Caco-2 (cell line): ENCODE measurements at regions not wholly inside any gene's neighbourhood (a gene's known extent, or its start where the extent isn't known, plus 50 kb on each side); places are given as distances from the start of the nearest gene placed in this dataset.
A peak's percentile ranks its signal among the peaks of the same experiment; 100 is the strongest.

Experiments used
- BruUV-seq: library from RNA; stranded (reverse); fragments of 400-500 nt; replicated peaks from 2 replicates; lab custom pipeline; 2021; lab: Mats Ljungman, UMichigan
- CTCF ChIA-PET: fragments of 300-600 bp; sonication (Branson Sonifier 250); formaldehyde crosslinking; loops from one replicate; lab custom pipeline; 2022; ENCODE audit warnings: antibody characterized with exemption; lab: Charles Lee
- POLR2A ChIA-PET: fragments of 300-600 bp; sonication (Branson Sonifier 250); formaldehyde crosslinking; loops from one replicate; lab custom pipeline; 2022; ENCODE audit warnings: antibody characterized with exemption; lab: Charles Lee
- DNase-seq, 2 experiments: peaks; one replicate each; pipeline versions ENCODE4 v3.0.0 to v3.0.0-alpha.2; 2020 to 2022
- H3K27me3 ChIP-seq: replicated peaks from 2 replicates; pipeline ENCODE4 v1.6.0; 2011; ENCODE audit warnings: low read length; ENCODE audit not compliant: control insufficient read depth, insufficient read depth
- H3K36me3 ChIP-seq: 2 replicates; pipeline ENCODE4 v1.5.1; 2011; ENCODE audit warnings: low read length; ENCODE audit not compliant: control insufficient read depth, insufficient read depth
- H3K4me1 ChIP-seq: fragments of 250-450 bp; sonication (Bioruptor Pico); 2 replicates; pipeline ENCODE4 v1.5.1; 2020; ENCODE audit warnings: mild to moderate bottlenecking
- H3K4me3 ChIP-seq: 2 replicates; pipeline ENCODE4 v1.5.1; 2011; ENCODE audit warnings: low read depth, mild to moderate bottlenecking, control low read depth, low read length
- H3K9me3 ChIP-seq: fragments of 250-450 bp; sonication (Bioruptor Pico); 2 replicates; pipeline ENCODE4 v1.5.1; 2020; ENCODE audit warnings: mild to moderate bottlenecking, moderate library complexity
- H3K27ac Mint-ChIP-seq: one replicate; pipeline ENCODE4 v1.8.0; 2022; ENCODE audit warnings: mixed read lengths; ENCODE audit not compliant: unreplicated experiment
- H3K27me3 Mint-ChIP-seq: one replicate; pipeline ENCODE4 v1.8.0; 2022; ENCODE audit warnings: mixed read lengths; ENCODE audit not compliant: insufficient read depth, unreplicated experiment
- H3K36me3 Mint-ChIP-seq: one replicate; pipeline ENCODE4 v1.8.0; 2022; ENCODE audit warnings: mild to moderate bottlenecking, mixed read lengths; ENCODE audit not compliant: insufficient read depth, unreplicated experiment
- H3K4me1 Mint-ChIP-seq: one replicate; pipeline ENCODE4 v1.8.0; 2022; ENCODE audit warnings: low read depth, mixed read lengths; ENCODE audit not compliant: unreplicated experiment
- H3K4me3 Mint-ChIP-seq: one replicate; pipeline ENCODE4 v1.8.0; 2022; ENCODE audit warnings: mild to moderate bottlenecking, moderate library complexity, mixed read lengths; ENCODE audit not compliant: unreplicated experiment
- H3K9me3 Mint-ChIP-seq: one replicate; pipeline ENCODE4 v1.8.0; 2022; ENCODE audit warnings: mixed read lengths; ENCODE audit not compliant: unreplicated experiment
- CTCF ChIP-seq, 2 experiments: fragments of 200-600 bp in 1 of 2; IDR thresholded peaks; 1 replicate in 1 of 2; 2 replicates in 1 of 2; pipeline versions ENCODE4 v1.5.1 to v1.8.0; 2011 to 2022; ENCODE audit warnings: antibody characterized with exemption in 1 of 2, control low read depth in 1 of 2, inconsistent platforms in 1 of 2, low read depth in 1 of 2, low read length in 1 of 2, mild to moderate bottlenecking in 1 of 2, moderate library complexity in 1 of 2; ENCODE audit not compliant: insufficient read depth in 1 of 2, severe bottlenecking in 1 of 2, unreplicated experiment in 1 of 2
- intact Hi-C: fragments of 100-400 bp; cut with micrococcal nuclease; formaldehyde crosslinking; loops from one replicate; pipeline ENCODE4 v1.10.0; 2022; ENCODE audit not compliant: unreplicated experiment

DNA sequence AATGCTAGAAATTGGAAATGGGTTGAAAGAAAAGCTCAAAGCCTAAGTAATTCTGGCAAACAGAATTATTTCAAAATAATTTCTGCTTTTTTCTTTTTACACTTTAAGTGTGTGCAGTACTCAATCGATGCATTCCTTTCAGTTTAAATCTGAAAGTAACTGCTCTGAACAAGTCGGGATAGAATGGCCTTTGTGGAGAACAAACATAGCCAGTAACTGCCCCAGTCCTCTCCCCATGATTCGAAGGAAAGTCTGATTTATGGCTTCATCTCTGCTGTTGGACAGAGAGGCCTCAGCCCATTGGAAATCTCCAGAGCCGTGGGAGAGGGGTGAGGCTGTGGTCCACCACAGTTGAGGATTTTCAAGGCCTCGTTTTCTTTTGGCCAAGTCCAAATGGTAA, 174.0 kb upstream of the TLL1 start:
- POLR2A ChIA-PET, result no interaction called here
- no TSS peak for BruUV-seq
- intact Hi-C loops, result no loop called here

DNA sequence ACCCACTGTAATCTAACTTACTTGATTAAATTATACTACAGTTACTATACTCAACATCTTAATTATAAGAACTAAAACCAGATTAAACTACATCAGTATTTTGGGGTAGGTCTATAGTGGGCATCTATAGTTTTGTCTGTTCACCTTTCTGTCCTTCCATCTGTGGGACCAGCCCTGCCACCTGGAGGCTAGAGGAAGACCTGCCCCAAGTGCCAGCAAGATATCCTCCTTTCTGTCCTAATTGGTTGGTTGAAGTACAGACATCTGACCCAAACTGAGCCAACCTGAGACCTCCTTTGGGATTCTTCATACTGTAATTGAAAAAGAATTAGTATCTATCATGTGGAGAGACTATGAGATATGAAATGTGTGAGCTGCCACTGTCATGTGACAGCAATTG, 172.2 kb upstream of the TLL1 start:
- no peak overlapping the region for H3K4me3 ChIP-seq
- no peak overlapping the region for H3K4me3 Mint-ChIP-seq
- H3K4me1 Mint-ChIP-seq, result no peaks in the 10 kb centered on the region
- H3K27me3 ChIP-seq, result no peaks in the 10 kb centered on the region
- no peaks in the 10 kb centered on the region for H3K9me3 Mint-ChIP-seq
- no TSS peak for BruUV-seq
- CTCF ChIA-PET, result interaction anchor here (1.0 to 1.3 kb wide), 2 partner anchors 164 to 208 kb away, joined by 3 to 8 read pairs; no protein-coding TSS in a partner anchor
- H3K36me3 Mint-ChIP-seq, result no peaks in the 10 kb centered on the region
- peak in 1 of 2 experiments; percentile 28 for DNase-seq
- peak; percentile 45 to 51 for TF ChIP-seq CTCF (IDR thresholded peaks at IDR 0.05; ENCODE audit: insufficient read depth in 1 of 2, low read depth in 1 of 2, low read length in 1 of 2, severe bottlenecking in 1 of 2, unreplicated experiment in 1 of 2)
- H3K27ac Mint-ChIP-seq, result no peak overlapping the region
- intact Hi-C loops, result loop anchor here (1.0 kb wide), 2 partner anchors 164 to 208 kb away; no protein-coding TSS in a partner anchor
- POLR2A ChIA-PET, result no interaction called here
- no peaks in the 10 kb centered on the region for H3K9me3 ChIP-seq
- H3K27me3 Mint-ChIP-seq, result no peaks in the 10 kb centered on the region
- H3K4me1 ChIP-seq, result no peaks in the 10 kb centered on the region
- H3K36me3 ChIP-seq, result no peaks in the 10 kb centered on the region

More for the DNA sequence above, 174.0 kb upstream of the TLL1 start:
- no peaks in the 10 kb centered on the region for H3K4me1 ChIP-seq
- no peaks in the 10 kb centered on the region for H3K27me3 ChIP-seq
- Mint-ChIP-seq H3K27ac (no peak overlapping the region), H3K36me3 (no peaks in the 10 kb centered on the region), H3K4me3 (no peak overlapping the region), H3K9me3 (no peaks in the 10 kb centered on the region), H3K4me1 (no peaks in the 10 kb centered on the region), H3K27me3 (no peaks in the 10 kb centered on the region)
- no peaks in the 10 kb centered on the region for H3K9me3 ChIP-seq
- no peak for TF ChIP-seq CTCF (IDR thresholded peaks at IDR 0.05; ENCODE audit: insufficient read depth in 1 of 2, low read depth in 1 of 2, low read length in 1 of 2, severe bottlenecking in 1 of 2, unreplicated experiment in 1 of 2)
- no peak for DNase-seq
- CTCF ChIA-PET, result interaction anchor here (0.6 kb wide), 1 partner anchor 205 kb away, joined by 3 read pairs; no protein-coding TSS in a partner anchor
- no peak overlapping the region for H3K4me3 ChIP-seq
- H3K36me3 ChIP-seq, result no peaks in the 10 kb centered on the region

DNA sequence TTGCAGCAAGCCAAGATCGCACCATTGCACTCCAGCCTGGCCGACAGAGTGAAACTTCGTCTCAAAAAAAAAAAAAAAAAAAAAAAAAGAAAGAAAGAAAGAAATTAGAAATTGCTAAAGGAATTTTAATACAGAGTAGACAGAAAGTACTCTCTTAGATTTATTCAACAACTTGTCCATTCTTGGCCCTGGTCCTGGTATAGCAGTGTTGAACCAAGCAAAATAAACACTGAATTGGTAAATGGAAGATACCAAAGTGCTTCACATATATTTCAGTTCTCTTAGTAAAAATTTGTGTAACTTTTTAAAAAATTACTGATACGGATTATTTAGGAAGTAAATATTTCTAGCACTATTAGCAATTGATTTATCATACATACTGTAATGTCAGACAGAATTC, 165.9 kb upstream of the TLL1 start:
- BruUV-seq, result no TSS peak
- Histone ChIP-seq H3K4me1 (peaks cover 7% of the 10 kb centered on the region), H3K9me3 (no peaks in the 10 kb centered on the region), H3K36me3 (no peaks in the 10 kb centered on the region), H3K4me3 (no peak overlapping the region), H3K27me3 (no peaks in the 10 kb centered on the region)
- ChIA-PET CTCF (no interaction called here), POLR2A (no interaction called here)
- no peak for TF ChIP-seq CTCF (IDR thresholded peaks at IDR 0.05; ENCODE audit: insufficient read depth in 1 of 2, low read depth in 1 of 2, low read length in 1 of 2, severe bottlenecking in 1 of 2, unreplicated experiment in 1 of 2)
- H3K27ac Mint-ChIP-seq, result no peak overlapping the region
- no peak overlapping the region for H3K4me3 Mint-ChIP-seq
- H3K36me3 Mint-ChIP-seq, result no peaks in the 10 kb centered on the region
- no peaks in the 10 kb centered on the region for H3K27me3 Mint-ChIP-seq
- H3K9me3 Mint-ChIP-seq, result no peaks in the 10 kb centered on the region
- H3K4me1 Mint-ChIP-seq, result peaks cover 23% of the 10 kb centered on the region
- intact Hi-C loops, result no loop called here
- no peak for DNase-seq
